ENCODE measurements at regions not wholly inside any gene's neighbourhood (a gene's known extent, or its start where the extent isn't known, plus 50 kb on each side); places are given as distances from the start of the nearest gene placed in this dataset.

- TF ChIP-seq, protein P1, sequence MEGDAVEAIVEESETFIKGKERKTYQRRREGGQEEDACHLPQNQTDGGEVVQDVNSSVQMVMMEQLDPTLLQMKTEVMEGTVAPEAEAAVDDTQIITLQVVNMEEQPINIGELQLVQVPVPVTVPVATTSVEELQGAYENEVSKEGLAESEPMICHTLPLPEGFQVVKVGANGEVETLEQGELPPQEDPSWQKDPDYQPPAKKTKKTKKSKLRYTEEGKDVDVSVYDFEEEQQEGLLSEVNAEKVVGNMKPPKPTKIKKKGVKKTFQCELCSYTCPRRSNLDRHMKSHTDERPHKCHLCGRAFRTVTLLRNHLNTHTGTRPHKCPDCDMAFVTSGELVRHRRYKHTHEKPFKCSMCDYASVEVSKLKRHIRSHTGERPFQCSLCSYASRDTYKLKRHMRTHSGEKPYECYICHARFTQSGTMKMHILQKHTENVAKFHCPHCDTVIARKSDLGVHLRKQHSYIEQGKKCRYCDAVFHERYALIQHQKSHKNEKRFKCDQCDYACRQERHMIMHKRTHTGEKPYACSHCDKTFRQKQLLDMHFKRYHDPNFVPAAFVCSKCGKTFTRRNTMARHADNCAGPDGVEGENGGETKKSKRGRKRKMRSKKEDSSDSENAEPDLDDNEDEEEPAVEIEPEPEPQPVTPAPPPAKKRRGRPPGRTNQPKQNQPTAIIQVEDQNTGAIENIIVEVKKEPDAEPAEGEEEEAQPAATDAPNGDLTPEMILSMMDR (IDR thresholded peaks at IDR 0.05; ENCODE audit: low read depth, low read length), result no peak
- TF ChIP-seq POLR2A (IDR thresholded peaks at IDR 0.05; ENCODE audit: extremely low read depth, insufficient read length), result no peak
- TF ChIP-seq, protein P2, sequence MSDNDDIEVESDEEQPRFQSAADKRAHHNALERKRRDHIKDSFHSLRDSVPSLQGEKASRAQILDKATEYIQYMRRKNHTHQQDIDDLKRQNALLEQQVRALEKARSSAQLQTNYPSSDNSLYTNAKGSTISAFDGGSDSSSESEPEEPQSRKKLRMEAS (IDR thresholded peaks at IDR 0.05; ENCODE audit: low read depth, low read length), result no peak
These were observed 160.1 kb upstream of the FSTL5 start for GRCh38 chr4:162323919-162324318.

Data from NB4 (cell line).